GM21526 (cell line): ENCODE measurements at regions not wholly inside any gene's neighbourhood (a gene's known extent, or its start where the extent isn't known, plus 50 kb on each side); places are given as distances from the start of the nearest gene placed in this dataset.
"Not testable (repeated sequence)": the region's sequence is repeated elsewhere in the genome, so short reads cannot be mapped to it uniquely, and the experiment has no call there.

Experiments used
- ATAC-seq: cut with Tn5 transposase; IDR thresholded peaks from one replicate; pipeline ENCODE4 v1.9.1; 2021; ENCODE audit warnings: moderate library complexity; ENCODE audit not compliant: unreplicated experiment, low FRiP score

DNA sequence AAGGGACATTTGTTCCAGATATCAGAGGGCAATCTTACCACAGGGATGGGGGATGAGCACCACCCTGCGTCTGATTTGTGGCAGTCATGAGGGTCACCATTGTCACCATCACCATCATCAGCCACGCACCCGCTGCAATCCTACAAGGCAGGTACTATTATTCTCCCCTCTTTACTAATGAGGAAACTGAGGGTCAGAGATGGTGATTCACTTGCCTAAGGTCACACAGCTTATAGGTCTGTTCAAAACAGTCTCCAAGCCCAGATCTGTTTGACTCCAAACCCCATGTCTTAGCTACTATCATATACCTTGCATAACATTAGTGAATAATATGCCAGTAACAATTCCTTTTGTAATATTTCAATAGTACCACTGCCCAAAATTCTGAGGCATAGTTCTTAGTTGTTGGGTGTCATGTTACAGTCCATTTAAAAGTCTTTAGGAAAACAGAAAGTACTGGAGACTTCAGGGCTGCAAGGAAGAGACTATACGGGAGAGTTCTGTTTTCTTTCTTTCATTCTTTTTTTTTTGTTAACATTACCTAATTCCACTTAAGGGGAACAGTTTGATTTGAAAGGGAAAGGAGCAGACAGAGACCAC, 166.4 kb downstream of the C16orf95 start:
- no peak for ATAC-seq

DNA sequence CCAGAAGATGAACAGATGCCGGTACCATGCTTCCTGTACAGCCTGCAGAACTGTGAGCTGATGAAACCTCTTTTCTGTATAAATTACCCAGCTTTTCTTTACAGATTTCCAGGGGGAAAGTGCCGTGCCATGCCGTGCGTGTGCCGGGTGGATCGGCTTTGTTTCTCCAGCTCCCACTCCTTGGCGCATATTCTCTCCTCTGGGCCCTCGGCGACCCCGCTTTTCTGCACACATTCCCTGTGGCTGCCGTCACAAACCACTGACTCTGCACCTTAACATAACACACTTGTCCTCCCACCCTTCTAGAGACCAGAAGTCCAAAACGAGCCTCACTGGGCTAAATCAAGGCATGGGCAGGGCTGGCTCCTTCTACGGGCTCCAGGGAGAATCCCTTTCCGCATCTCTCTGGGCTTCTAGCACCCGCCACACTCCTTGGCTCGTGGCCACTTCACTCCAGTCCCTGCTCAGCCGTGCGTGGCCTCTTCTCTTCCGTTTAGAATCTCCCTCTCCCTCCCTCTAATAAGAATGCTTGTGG, 164.9 kb downstream of the C16orf95 start:
- no peak for ATAC-seq

DNA sequence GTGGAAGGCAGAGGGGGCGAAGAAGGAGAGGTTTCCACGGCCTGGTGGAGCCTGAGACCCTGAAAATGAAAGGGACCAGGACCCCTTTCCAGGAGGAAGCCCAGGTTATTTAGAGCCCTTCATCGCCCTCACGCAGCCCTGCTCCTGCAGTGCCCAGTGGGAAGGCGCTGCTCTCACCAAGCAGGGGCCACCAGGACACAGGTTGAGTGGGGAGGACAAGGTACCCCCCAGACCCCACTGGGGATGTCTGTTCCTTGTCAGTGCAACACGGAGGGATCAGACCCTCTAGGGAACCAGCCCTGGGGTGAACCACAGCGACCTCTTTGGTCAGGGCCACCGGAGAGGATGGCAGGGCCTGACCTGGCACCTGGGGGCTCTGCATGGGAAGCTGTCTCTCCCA, 163.9 kb downstream of the C16orf95 start:
- no peak for ATAC-seq

DNA sequence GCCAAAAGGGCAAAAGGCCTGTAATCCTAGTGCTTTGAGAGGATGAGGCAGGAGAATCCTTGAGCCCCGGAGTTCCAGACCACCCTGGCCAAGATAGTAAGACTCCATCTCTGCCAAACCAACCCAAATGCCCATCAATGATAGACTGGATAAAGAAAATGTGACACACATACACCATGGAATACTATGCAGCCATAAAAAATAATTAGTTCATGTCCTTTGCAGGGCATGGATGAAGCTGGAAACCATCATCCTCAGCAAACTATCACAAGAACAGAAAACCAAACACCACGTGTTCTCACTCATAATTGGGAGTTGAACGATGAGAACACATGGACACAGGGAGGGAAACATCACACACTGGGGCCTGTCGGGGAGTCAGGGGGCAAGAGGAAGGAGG, 161.9 kb downstream of the C16orf95 start:
- not testable (repeated sequence) for ATAC-seq

DNA sequence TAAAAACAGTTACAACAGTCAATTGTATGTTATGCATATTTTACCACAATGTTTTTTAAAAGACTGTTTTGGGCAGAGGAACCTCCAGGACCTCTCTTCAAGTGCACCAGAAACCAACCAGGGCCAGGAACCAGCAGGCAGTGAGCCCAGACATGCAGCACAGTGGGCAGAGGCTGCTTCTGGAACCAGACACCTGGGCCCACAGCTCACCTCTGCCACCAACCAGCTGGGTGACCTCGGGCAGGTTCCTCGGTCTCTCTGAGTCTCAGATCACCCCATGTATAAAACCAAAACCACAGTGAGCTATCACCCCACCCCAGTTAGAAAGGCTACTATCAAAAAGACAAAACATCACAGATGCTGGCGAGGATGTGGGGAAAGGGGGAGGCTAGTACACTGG, 161.0 kb downstream of the C16orf95 start:
- no peak for ATAC-seq

DNA sequence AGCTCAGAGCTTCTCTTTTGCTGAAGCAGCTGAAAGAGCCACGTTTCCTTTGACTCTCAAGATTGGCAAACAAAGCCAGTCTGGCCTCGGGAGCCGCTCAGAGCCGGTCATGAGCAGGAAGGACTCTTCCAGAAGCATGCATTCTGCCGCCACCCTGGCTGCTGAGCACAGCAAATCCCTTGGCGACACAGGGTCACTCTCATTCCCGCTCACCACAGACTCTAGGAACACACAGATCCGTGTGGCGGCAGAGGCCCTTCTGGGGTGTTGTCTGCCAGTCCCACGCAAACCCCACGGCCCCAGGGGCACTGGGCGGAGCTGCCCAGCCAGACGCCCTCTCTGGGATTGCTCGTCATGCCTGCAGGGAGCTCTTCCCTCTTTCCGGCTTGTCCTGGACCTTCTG, 157.0 kb downstream of the C16orf95 start:
- no peak for ATAC-seq

DNA sequence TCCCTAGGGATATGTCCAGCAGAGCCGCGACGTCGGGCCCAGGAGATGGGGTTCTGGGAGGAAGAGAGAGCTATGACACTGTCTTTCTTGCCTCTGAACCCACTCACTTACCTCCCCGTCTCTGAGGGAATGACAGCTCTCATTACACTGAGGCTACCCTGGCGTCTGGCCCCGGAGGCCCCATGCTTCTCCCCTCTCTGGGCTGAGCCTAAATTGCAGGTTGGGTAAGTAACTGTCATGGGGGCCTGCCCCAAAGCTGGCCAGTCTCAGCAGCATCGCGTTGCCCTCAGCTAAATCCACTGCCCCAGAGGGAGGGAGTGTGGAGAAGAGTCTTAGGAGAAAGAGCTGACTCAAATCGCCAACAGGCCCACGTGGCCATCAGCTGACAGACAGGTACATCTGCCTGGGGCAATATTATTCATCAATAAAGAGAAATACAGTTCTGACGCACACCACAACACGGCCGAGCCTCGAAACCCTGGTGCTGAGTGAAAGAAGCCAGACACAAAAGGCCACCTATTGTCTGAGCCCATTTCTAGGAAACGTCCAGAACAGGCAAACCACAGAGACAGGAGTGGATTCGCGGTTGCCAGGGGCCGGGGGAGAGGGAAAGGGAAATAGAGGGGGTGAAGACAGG, 156.4 kb downstream of the C16orf95 start:
- no peak for ATAC-seq

DNA sequence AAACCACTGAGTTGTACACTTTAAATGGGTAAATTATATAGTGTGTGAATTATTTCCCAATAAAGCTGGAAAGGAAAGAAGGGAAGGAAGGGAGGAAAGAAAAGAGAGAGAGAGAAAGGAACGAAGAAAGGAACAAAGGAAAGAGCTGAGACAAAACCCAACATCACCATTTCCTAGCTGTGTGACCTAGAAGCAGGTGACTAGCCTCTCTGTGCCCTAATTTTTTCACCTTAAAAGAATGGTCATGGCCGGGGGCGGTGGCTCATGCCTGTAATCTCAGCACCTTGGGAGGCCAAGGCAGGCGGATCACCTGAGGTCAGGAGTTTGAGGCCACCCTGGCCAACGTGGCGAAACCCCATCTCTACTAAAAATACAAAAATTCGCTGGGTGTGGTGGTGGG, 155.8 kb downstream of the C16orf95 start:
- not testable (repeated sequence) for ATAC-seq

DNA sequence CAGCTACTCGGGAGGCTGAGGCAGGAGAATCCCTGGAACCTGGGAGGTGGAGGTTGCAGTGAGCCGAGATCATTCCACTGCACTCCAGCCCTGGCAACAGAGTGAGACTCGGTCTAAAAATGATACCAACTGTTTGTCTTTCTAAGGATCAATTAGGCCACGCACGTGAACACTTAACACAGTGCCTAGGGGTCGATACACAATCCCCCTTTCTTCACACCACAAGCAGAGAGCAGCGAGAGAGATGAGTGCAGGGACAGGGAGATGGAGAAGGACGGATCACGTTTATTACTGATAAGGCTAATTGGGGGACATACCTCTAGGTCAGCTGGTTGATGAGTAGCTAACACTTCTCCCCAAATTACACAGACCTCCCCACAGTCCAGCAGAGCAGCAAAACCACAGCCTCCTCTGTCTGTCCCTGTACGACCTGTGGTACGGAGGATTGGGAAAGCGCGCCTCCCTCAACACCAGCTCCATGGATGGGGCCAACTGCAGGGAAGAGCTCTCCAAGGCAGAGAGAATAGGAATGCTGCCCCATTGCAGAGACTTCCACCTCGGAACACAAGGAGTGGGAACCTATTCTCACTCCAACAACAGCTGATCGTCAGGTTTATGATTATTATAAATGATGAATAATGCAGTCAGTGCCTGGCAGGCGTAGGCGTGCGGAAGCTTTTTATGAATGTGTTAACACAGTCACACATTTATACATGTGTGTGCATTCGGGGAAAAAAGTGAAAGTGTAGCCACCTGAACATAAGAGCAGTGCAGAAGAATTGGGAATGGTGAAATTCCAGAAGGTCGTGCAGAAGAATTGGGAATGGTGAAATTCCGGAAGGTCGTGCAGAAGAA, 155.1 kb downstream of the C16orf95 start:
- ATAC-seq, result no peak

DNA sequence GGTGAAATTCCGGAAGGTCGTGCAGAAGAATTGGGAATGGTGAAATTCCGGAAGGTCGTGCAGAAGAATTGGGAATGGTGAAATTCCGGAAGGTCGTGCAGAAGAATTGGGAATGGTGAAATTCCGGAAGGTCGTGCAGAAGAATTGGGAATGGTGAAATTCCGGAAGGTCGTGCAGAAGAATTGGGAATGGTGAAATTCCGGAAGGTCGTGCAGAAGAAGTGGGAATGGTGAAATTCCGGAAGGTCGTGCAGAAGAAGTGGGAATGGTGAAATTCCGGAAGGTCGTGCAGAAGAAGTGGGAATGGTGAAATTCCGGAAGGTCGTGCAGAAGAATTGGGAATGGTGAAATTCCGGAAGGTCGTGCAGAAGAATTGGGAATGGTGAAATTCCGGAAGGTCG, 154.4 kb downstream of the C16orf95 start:
- ATAC-seq, result not testable (repeated sequence)

DNA sequence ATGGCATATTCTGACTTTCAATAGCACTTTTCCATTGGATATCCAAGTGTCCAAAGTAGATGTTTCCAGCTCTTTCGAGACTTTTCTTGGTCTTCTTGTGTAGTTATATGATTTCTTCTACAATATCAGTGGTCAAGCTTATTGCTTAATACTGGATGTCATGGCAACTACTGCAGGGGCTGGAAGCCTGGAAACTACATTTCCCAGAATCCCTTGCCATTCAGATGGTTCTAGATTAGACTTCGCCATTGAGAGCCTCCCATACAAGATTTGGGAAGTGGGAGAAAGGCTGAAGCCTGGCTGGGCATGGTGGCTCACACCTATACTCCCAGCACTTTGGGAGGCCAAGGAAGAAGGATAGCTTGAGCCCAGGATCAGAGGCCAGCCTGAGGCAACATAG, 153.6 kb downstream of the C16orf95 start:
- no peak for ATAC-seq

DNA sequence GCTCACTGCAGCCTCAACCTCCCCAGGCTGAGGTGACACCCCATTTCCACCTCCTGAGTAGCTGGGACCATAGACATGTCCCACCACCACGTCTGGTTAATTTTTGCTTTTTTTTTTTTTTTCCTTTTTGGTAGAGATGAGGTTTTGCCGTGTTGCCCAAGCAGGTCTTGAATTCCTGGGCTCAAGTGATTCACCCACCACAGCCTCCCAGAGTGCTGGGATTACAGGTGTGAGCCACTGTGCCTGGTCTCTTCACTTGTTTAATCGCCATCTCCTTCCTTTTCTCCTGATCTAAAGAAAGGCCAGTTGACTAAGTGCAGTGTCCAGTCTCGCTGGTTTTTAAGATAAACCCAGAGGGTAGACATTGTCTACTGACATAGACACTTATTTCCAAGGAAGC, 152.0 kb downstream of the C16orf95 start:
- no peak for ATAC-seq

DNA sequence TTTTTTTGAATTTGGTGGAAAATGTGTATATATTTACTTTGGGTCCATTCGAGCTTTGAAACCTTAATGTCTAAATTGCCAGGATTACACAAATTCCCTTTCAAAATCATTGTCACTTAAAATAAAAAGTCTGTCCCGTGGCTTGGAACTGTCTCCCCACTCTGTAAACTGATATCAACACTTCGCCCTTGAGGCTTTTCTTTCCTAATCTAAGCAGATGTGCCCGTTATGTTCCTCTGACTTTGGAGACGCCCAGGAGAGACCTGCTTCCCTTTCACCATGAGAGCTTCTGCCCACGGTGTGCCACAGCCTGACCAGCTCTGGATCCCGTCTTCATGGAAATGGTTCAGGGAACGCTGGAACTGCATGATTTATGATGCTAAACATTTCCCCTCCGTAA, 151.3 kb downstream of the C16orf95 start:
- ATAC-seq, result no peak

DNA sequence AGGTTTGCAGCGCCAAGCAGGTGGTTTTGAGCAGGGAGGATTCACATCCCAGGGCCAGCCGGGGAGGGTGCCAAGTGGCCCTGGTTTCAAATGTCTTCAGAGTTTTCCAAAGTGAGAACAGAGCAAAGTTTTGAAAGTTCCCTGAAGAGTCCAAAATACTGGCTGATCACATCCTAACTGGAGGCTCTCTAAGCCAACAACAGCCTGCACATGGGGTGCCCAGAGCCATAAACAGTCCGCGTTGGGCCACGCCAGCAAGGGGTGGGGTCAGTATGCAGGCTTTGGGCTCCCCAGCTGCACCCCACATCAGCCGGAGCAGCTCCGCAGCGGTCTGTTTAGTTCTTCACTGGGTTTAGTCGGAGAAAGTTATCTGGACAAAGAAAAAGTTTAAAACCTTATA, 150.9 kb downstream of the C16orf95 start:
- ATAC-seq, result no peak

DNA sequence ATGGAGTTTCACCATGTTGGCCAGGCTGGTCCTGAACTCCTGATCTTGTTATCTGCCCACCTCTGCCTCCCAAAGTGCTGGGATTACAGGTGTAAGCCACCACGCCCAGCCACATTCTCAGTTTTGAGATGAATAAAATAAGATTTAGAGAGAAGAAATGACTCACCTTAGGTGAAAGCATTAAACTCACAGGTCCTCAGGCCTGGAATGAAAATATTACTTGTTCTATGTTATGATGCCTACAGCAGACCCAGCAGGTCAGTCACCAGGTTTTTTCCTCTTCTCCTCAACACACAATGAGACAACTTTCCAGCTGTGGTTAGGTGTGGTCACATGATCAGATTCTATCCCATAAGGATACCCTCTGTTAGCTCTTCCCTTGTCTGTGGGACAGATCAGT, 150.3 kb downstream of the C16orf95 start:
- ATAC-seq, result no peak

DNA sequence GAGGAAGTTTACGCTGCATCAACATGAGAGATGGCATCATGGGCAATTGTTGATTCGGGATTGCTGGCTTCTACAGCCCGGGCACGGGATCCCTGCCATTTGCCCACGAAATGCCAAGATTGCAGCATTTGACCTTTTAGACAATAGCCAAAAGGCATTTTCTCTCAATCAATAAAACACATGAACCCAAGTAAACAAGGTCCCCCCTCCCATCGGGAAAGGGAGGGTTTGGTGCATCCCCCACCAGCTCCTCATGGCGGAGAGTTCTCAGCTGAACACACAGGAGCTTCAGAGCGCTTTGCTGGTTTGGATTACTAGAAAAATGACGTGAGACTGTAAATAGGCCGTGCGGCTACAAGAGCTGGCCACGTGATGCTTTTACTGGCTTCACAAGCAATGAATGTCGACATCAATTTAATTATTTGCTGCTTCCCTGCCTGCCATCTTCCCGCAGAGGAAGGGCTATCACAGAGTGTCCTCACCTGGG, 147.6 kb downstream of the C16orf95 start:
- no peak for ATAC-seq

DNA sequence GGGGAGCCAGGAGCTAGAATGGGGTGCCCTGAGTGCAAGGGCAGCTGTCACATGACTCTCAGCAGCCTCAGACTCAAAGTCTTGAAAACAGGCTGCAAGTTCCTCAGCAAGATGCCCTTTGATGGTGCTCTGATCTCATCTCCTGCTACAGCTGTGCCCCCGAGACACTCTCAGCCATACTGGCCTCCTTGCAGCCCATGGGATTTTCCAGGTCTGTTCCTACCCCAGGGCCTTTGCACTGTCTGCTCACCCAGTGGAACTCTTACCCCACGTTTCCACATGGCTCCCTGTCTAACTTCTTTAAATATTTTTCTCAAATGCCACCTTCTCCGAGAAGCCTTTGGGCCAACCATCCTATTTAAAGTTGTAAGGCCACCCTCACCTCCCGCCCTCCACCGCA, 146.9 kb downstream of the C16orf95 start:
- no peak for ATAC-seq

DNA sequence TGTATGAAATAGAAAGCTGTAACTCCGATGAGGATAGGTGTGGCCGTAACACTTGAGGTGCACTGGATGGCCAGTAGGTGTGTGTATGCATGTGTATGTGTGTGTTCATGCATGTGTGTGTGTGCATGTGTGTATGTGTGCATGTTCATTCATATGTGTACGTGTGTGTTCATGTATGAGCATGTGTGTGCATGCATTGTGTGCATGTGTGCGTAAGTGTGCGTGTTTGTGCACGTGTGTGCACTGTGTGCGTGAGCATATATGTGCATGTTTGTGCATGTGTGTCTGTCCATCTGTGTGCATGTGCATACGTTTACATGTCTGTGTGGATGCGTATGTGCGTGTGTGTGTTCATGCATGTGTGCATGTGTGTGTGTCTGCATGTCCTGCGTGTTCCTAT, 145.5 kb downstream of the C16orf95 start:
- no peak for ATAC-seq

DNA sequence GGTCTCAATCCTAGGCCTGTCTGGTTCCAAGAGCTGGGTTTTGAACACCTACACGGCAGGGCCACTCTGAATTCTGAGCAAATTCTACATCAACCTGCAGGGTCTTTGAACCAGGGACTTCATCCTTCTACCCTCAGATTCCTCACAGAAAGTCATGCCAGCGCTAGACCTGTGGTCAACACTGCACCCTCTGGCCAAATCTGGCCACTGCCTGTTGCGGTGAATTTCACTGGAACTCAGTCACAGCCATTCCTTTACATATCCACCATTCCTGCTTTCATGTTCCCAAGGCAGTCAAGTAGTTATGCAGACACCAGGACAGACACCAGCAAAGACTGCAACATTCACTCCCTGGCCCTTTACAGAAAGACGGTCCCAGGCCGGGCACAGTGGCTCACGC, 144.6 kb downstream of the C16orf95 start:
- ATAC-seq, result no peak

DNA sequence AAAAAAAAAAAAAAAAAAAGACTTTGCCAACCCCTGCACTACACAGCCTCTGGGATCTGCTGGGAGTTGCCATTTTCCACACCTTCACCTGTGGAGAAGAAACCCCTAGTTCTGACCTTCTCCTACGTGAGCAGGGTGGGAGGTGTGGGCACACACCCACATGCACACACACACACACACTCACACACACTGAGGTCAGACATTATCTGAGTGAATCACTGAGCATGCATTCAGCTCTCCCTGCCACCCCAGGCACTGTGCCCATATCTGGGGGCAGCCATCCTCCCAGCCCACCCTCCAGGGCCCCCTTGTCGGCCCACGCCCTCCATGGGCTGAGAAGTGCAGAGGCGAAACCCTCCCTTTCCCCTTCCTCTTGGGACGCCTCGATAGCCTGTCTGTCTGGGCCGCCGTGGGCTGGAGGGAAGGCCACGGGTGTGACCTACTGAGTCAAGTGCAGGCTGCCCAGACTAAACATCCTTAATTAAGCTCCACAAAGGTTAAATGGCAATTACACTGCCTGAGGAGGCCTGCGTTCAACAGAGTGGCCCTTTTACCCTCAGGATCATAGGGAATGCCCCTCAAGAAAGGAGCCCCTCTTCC, 143.8 kb downstream of the C16orf95 start:
- ATAC-seq, result no peak

DNA sequence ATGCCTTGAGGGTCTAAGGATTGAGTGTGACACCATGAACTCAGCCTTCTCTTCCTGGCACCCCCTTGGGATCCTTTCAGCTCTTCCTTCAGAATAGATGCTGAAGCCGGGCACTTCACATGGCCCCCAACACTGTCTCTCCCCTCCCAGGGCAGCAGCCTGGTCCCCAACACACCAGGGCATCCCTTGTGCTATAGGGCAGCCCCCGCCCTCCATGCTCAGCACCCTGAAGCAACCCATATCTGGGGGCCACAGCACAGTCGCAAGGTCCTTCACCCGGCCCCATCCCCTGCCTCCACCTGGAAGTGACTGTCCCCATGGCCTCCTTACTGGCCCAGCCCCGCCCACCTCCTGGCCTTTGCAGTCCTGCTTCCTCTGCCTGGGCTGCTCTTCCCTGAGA, 143.1 kb downstream of the C16orf95 start:
- no peak for ATAC-seq
